HK-2 (cell line): ENCODE measurements at regions not wholly inside any gene's neighbourhood (a gene's known extent, or its start where the extent isn't known, plus 50 kb on each side); places are given as distances from the start of the nearest gene placed in this dataset.

Source experiments
- DNase-seq: peaks from one replicate; pipeline ENCODE4 v3.0.0-alpha.2; 2018; ENCODE audit not compliant: unreplicated experiment

DNA sequence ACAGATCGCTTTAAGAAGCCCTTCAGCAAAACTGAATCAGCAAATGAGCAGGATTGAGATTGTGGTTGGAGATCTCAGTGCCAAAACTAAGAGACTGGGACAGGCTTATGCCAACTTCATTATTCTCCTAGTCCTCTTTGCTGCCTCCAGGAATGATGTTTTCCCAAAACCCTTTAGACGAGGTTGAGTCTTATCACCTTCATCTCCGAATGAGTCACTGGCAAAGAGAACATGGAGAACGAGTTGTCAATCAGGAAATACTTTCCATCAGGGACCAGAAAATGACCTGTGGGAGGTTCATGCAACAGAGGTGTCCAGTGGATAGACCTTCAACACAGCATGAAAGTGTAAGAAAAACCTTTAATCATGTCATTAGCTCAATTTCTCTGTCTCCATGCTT lies 461.5 kb downstream of the RMST start:
- DNase-seq, result no peak

DNA sequence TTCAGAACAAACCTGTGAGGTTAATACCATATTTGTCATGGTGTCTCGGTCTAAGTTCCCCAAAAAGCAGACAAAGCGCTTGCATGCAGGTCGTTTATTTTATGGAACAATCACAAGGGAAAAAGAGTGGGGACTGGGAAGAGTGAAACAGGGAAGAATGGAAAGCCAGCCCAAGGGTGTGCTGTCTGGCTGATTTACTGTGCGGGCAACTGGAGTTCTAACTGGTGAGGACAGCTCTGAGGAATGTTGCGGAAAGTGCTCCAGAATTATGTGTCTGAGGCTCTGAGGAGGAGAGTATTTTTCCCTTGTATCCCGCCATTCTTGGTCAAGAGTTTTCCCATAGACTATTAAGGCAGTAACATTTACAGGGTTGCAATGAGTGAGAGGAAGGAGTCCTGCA lies 465.4 kb downstream of the RMST start:
- DNase-seq, result no peak

DNA sequence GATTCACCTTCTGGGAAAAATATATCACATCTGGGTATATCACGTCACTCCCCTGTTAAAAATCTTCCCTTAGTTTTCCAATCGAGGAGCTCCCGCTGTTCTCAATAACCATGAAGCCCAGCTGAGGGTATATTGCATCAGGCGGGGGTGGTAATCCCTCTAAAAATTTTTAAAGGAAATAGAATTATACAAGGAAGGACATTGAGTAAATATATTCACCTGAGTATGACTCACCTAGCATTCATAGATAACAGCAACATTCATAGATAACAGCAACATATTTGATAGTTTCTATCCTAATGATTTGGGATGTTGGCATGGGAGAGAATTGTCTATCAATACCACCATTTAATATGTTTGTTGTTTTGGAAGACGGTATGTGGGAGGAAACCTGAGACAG lies 473.6 kb downstream of the RMST start:
- no peak for DNase-seq

DNA sequence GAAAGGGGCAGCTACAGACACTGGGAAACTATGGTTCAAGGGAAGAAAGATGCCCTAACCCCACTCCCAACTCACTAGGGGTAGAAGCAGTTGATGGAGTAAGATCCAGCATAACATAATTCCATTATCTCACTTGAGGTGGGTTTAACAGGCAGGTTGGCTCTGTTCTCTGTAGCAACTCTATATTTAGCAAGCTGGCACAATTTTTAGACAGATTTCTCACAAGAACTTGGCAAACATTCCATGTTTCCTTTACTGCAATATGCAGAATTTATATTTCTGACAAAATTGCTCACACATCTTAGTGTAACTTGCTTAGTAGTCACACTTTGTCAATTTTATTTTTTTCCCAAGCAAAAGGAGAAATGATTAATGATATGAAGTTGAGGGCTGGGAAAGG lies 475.4 kb downstream of the RMST start:
- no peak for DNase-seq

- no peak for DNase-seq
These were observed 476.6 kb downstream of the RMST start for GRCh38 chr12:97939156-97939555.

- DNase-seq, result no peak
These were observed 477.5 kb downstream of the RMST start for GRCh38 chr12:97940105-97940504.

GRCh38 chr12:97940629-97941028 lies 478.0 kb downstream of the RMST start:
- DNase-seq, result no peak

- DNase-seq, result no peak
These were observed 479.2 kb downstream of the RMST start for GRCh38 chr12:97941686-97942354.

DNA sequence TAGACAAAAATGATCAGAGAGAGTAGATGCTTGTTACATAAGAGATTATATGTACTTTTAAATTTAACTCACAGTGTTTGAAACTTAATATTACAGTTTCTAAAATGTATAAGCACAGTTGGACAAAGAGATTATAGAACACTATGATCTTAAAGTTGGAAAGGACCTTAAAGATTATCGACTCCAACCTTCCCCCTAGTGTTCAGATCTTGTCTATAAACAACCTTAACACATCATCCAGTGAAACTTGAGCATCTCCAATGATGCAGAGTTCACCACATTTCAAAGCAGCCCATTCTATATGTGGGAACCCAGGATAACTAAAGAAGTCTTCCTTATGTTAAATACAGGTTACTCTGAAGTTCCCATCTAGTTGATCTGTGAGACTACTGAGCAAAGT lies 480.8 kb downstream of the RMST start:
- no peak for DNase-seq

DNA sequence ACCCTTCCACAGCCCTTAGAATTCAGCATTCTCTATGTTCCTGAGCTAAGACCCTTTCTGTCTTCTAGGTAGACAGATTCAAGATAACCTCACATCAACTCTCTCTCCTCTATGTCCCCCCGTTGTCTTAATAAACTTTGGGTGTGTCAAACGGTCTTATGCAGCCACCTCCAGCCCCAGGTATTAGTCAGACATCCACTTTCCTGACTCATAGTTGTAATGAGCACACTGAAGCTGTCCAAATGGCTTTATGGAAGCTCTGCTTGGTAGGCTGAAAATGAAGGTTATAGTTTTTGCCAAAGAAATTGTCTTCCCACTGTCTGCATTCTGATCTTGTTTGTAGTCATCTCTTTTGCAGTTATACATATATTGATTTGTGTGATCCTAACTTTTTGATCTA lies 482.0 kb downstream of the RMST start:
- DNase-seq, result no peak

- no peak for DNase-seq
These were observed 484.1 kb downstream of the RMST start for GRCh38 chr12:97946701-97947100.

- no peak for DNase-seq
These were observed 486.0 kb downstream of the RMST start for GRCh38 chr12:97948591-97948990.

DNA sequence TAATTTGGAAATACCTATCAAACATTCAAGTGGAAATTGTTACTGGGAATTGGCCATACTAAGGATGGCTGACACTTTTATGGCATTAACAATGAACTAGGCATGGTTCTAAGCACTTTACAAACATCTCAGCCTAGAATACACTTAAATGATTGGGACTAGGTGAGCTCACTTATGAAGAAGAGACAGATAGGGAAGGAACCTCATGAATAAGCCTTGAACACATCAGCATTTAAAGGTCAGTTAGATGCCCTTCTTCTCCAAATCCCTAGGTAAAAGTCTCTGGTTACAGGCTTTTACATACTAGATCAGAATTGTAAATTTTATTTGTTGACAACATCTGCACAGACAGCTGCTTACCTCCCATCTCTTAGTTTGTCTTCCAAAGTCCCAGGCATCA lies 488.6 kb downstream of the RMST start:
- DNase-seq, result no peak

- no peak for DNase-seq
These were observed 489.1 kb downstream of the RMST start for GRCh38 chr12:97951717-97952116.

GRCh38 chr12:97957109-97957508 lies 494.5 kb downstream of the RMST start:
- DNase-seq, result no peak

DNA sequence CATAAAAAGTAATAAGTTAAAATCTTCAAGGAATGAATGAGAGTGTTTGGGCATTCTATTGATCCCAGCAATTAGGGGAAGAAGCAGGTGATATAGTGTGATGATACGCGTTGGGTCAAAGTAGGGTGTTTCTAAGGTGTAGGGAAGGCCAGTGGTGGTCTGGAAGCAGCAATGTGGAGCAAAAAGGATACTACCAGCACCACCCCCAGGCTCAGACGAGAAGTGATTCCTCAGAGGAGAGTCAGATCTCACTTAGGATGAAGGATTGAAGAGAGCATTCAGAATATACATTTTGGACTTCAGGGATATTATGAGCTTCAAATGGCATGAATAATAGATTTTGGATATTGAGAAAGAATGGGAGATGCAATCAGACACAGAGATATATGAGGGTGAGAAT lies 497.6 kb downstream of the RMST start:
- no peak for DNase-seq

- peak; percentile 11 for DNase-seq
These were observed 498.4 kb downstream of the RMST start for GRCh38 chr12:97960741-97961608.

- no peak for DNase-seq
These were observed 505.2 kb downstream of the RMST start for GRCh38 chr12:97967831-97968230.

DNA sequence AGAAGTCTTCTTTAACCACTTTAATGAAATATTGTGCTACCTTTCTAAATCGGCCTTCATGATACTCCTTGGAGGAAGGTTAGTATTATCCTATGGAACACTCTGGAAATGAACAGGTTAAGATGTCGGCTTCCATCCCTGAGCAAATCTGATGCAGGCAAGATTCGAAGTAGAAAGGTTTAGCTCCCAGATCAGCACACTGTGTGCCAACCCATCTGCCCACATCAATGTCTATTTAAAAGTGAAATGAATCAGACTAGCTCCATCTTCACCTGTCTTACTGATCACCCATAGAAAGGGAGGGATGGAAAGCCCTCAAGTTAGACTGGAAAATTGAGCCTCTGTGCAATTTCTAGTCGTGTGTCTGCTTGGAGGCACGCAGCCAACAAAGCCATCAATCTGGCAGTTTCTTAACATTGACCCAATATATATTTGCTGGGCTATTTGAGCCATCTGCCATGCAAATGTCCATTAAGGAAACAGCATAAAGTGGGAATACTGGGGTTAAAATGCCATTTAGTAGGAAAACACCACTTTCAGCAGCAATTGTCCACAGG lies 506.1 kb downstream of the RMST start:
- DNase-seq, result no peak

GRCh38 chr12:97977870-97978405 lies 515.3 kb downstream of the RMST start:
- DNase-seq, result no peak

DNA sequence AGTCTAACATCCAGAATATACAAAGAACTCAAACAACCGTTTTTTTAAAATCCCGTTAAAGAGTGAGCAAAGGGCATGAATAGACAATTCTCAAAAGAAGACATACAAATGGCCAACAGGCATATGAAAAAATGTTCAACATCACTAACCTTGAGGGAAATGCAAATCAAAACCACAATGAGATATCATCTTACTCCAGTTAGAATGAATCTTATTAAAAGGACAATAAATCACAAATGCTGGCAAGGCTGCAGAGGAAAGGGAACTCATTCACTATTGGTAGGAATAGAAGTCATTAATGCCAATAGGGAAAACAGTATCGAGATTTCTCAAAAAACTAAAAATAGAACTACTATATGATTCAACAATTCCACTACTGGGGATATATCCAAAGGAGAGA lies 520.1 kb downstream of the RMST start:
- DNase-seq, result no peak

GRCh38 chr12:97983796-97984195 lies 521.2 kb downstream of the RMST start:
- no peak for DNase-seq

DNA sequence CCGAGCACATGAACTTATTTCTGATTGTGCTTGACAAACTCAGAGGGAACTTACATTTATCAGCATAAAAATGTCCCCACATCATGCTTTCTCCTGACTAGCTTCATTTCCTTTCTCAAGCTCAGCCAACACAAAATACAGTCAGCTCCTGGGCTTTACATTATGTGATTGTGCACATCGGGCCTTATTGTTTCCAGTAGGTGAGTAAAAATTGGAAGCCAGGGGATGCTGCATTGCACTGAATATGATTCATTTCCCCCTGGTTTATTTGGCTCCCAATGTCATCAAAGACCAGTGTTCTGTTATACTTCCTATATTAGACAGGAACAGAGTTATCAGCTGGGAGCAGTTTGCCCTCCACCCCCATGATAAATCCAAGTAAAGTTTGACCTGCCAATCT lies 521.8 kb downstream of the RMST start:
- DNase-seq, result no peak
